CD14-positive monocyte (primary cell): ENCODE measurements at regions not wholly inside any gene's neighbourhood (a gene's known extent, or its start where the extent isn't known, plus 50 kb on each side); places are given as distances from the start of the nearest gene placed in this dataset.

Experiments used
- DNase-seq, 3 donors: peaks; one replicate each; pipeline ENCODE4 v3.0.0-alpha.2; 2011 to 2022
- H2AFZ ChIP-seq: 2 replicates; pipeline ENCODE4 v1.6.0; 2012; ENCODE audit warnings: mild to moderate bottlenecking, low read depth, low read length, inconsistent platforms; ENCODE audit not compliant: insufficient read depth, poor library complexity, severe bottlenecking
- H3K27ac ChIP-seq, 2 donors: 1 replicate in 1 of 2; 2 replicates in 1 of 2; pipeline ENCODE4 v1.5.1; 2012 to 2013; ENCODE audit warnings: low read length in 2 of 2, control low read depth in 1 of 2, inconsistent platforms in 1 of 2, low read depth in 1 of 2, mild to moderate bottlenecking in 1 of 2
- H3K27me3 ChIP-seq, 2 donors: one replicate each; pipeline versions ENCODE4 v1.6.0 to v1.6.1; 2011 to 2013; ENCODE audit warnings: low read length in 2 of 2; ENCODE audit not compliant: control insufficient read depth in 2 of 2, insufficient read depth in 2 of 2
- H3K36me3 ChIP-seq, 2 donors: replicated peaks in 1 of 2; 1 replicate in 1 of 2; 2 replicates in 1 of 2; pipeline versions ENCODE4 v1.5.1 to v1.6.1; 2012 to 2013; ENCODE audit warnings: low read length in 2 of 2, control low read depth in 1 of 2, inconsistent platforms in 1 of 2, mild to moderate bottlenecking in 1 of 2; ENCODE audit not compliant: insufficient read depth in 2 of 2, control insufficient read depth in 1 of 2
- H3K4me1 ChIP-seq, 2 donors: 1 replicate in 1 of 2; 2 replicates in 1 of 2; pipeline versions ENCODE4 v1.5.1 to v1.6.1; 2012 to 2013; ENCODE audit warnings: low read length in 2 of 2, control low read depth in 1 of 2, inconsistent platforms in 1 of 2, mild to moderate bottlenecking in 1 of 2, moderate library complexity in 1 of 2; ENCODE audit not compliant: insufficient read depth in 2 of 2, control insufficient read depth in 1 of 2
- H3K4me2 ChIP-seq: replicated peaks from 2 replicates; pipeline ENCODE3; 2012; ENCODE audit warnings: low read length, moderate library complexity, mild to moderate bottlenecking; ENCODE audit not compliant: poor library complexity, severe bottlenecking; ENCODE audit errors: extremely low read depth
- H3K4me3 ChIP-seq, 3 experiments: fragments of 200-600 bp in 1 of 3; sonication (generic) in 1 of 3; replicated peaks in 1 of 3; 1 replicate in 2 of 3; 2 replicates in 1 of 3; pipeline ENCODE4 v1.5.1; 2011 to 2013; ENCODE audit warnings: low read length in 3 of 3, mild to moderate bottlenecking in 3 of 3, control low read depth in 2 of 3, low read depth in 2 of 3, inconsistent platforms in 1 of 3, moderate library complexity in 1 of 3
- H3K79me2 ChIP-seq: 2 replicates; pipeline ENCODE4 v1.6.0; 2012; ENCODE audit warnings: mild to moderate bottlenecking, control low read depth, inconsistent platforms, low read length, moderate library complexity; ENCODE audit not compliant: insufficient read depth
- H3K9ac ChIP-seq: 2 replicates; pipeline ENCODE4 v1.6.0; 2017; ENCODE audit warnings: low read length, mild to moderate bottlenecking; ENCODE audit not compliant: insufficient read depth, poor library complexity, severe bottlenecking
- H3K9me3 ChIP-seq, 2 donors: replicated peaks in 1 of 2; 1 replicate in 1 of 2; 2 replicates in 1 of 2; pipeline versions ENCODE4 v1.5.1 to v1.6.1; 2012 to 2013; ENCODE audit warnings: low read length in 2 of 2, control low read depth in 1 of 2; ENCODE audit not compliant: control insufficient read depth in 1 of 2, insufficient read depth in 1 of 2
- H4K20me1 ChIP-seq: 2 replicates; pipeline ENCODE4 v1.6.0; 2012; ENCODE audit warnings: mild to moderate bottlenecking, low read length, control low read depth, moderate library complexity; ENCODE audit not compliant: insufficient read depth
- H3K27ac Mint-ChIP-seq, 7 donors: one replicate each; pipeline ENCODE4 v1.8.0; 2020; ENCODE audit warnings: mild to moderate bottlenecking in 7 of 7, mixed read lengths in 7 of 7, moderate library complexity in 6 of 7, inconsistent platforms in 2 of 7
- H3K27me3 Mint-ChIP-seq, 3 donors: one replicate each; pipeline ENCODE4 v1.8.0; 2021 to 2022; ENCODE audit warnings: low read depth in 3 of 3, mild to moderate bottlenecking in 3 of 3, mixed read lengths in 3 of 3, moderate library complexity in 3 of 3, inconsistent platforms in 1 of 3
- H3K36me3 Mint-ChIP-seq, 2 donors: one replicate each; pipeline ENCODE4 v1.8.0; 2020; ENCODE audit warnings: mixed read lengths in 2 of 2, inconsistent platforms in 1 of 2, mild to moderate bottlenecking in 1 of 2
- H3K4me1 Mint-ChIP-seq: one replicate; pipeline ENCODE4 v1.8.0; 2020; ENCODE audit warnings: mild to moderate bottlenecking, mixed read lengths
- H3K4me3 Mint-ChIP-seq, 2 donors: one replicate each; pipeline ENCODE4 v1.8.0; 2020; ENCODE audit warnings: mild to moderate bottlenecking in 2 of 2, mixed read lengths in 2 of 2, moderate library complexity in 1 of 2
- H3K9me3 Mint-ChIP-seq, 7 donors: one replicate each; pipeline ENCODE4 v1.8.0; 2020 to 2022; ENCODE audit warnings: mixed read lengths in 7 of 7, mild to moderate bottlenecking in 6 of 7, moderate library complexity in 6 of 7, inconsistent platforms in 2 of 7
- CTCF ChIP-seq: fragments of 200-600 bp; IDR thresholded peaks from one replicate; pipeline ENCODE4 v1.8.0; 2022; ENCODE audit warnings: antibody characterized with exemption, mild to moderate bottlenecking
- WGBS: methylation state at CpG from one replicate; pipeline ENCODE4 v1.1.5; 2013; ENCODE audit warnings: missing lambda C conversion rate; ENCODE audit not compliant: insufficient coverage; 5-methylcytosine and 5-hydroxymethylcytosine counted together
- intact Hi-C, 2 donors: fragments of 100-400 bp; cut with micrococcal nuclease; formaldehyde crosslinking; loops; one replicate each; pipeline versions ENCODE4 v1.15.0 to v1.15.1; 2023

- Mint-ChIP-seq H3K4me1 (no peaks in the 10 kb centered on the region), H3K27ac (no peak overlapping the region), H3K36me3 (no peaks in the 10 kb centered on the region), H3K4me3 (no peak overlapping the region), H3K27me3 (peaks cover 2 to 12% (median 5%) of the 10 kb centered on the region in 3 donors), H3K9me3 (peaks cover 0 to 14% (median 3%) of the 10 kb centered on the region in 7 donors)
- Histone ChIP-seq H4K20me1 (no peaks in the 10 kb centered on the region), H2AFZ (no peak overlapping the region), H3K27me3 (no peaks in the 10 kb centered on the region), H3K4me3 (no peak overlapping the region), H3K4me1 (no peaks in the 10 kb centered on the region), H3K4me2 (no peak overlapping the region), H3K27ac (no peak overlapping the region), H3K9ac (no peak overlapping the region), H3K36me3 (no peaks in the 10 kb centered on the region), H3K9me3 (no peaks in the 10 kb centered on the region), H3K79me2 (no peaks in the 10 kb centered on the region)
- no peak for DNase-seq
- intact Hi-C loops: no loop called here
- TF ChIP-seq CTCF: no peak
- WGBS: no CpG with 5 or more reads among the region's 1 CpG
Measured at GRCh38 chr11:13082588-13082987, 73.5 kb downstream of the RASSF10 start.

DNA sequence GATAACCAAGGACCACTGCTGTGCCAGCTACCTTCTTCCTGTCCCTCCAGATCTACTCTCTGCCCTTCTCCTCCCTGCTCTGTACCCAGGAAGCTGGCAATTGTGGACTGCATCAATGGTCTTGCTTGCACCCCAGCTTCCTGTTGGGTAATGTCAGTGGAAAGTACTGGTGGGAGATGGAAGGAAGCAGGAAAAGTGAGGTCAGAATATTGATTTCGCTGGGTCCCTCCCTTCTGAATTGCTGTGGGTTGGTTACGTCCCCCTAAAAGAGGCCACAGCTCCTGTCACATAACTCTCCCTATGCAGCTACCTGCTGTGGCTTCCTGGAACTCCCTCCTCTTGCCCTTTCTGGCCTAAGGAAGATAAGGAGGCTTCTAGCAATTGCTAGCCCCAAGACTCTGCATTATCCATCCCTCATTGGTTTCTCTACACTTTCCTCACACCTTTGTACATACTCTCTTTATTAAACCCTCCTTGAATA, 81.2 kb downstream of the RASSF10 start:
- H3K4me3 ChIP-seq: no peak overlapping the region
- no peak overlapping the region for H3K27ac Mint-ChIP-seq
- no peak for DNase-seq
- no peaks in the 10 kb centered on the region for H3K4me1 ChIP-seq
- H3K27me3 Mint-ChIP-seq: peaks cover 0 to 3% (median 2%) of the 10 kb centered on the region in 3 donors
- H3K9me3 ChIP-seq: no peaks in the 10 kb centered on the region
- no peaks in the 10 kb centered on the region for H3K27me3 ChIP-seq
- H3K36me3 Mint-ChIP-seq: no peaks in the 10 kb centered on the region
- peaks cover 0 to 12% (median 2%) of the 10 kb centered on the region in 7 donors for H3K9me3 Mint-ChIP-seq
- intact Hi-C loops: no loop called here
- no peaks in the 10 kb centered on the region for H3K4me1 Mint-ChIP-seq
- H3K36me3 ChIP-seq: no peaks in the 10 kb centered on the region
- H2AFZ ChIP-seq: no peak overlapping the region
- no peak overlapping the region for H3K4me3 Mint-ChIP-seq
- no peak overlapping the region for H3K9ac ChIP-seq
- H3K4me2 ChIP-seq: no peak overlapping the region
- no CpG with 5 or more reads among the region's 2 CpGs for WGBS
- no peak for TF ChIP-seq CTCF
- no peaks in the 10 kb centered on the region for H3K79me2 ChIP-seq
- H3K27ac ChIP-seq: no peak overlapping the region
- H4K20me1 ChIP-seq: no peaks in the 10 kb centered on the region
